ENCODE measurements at regions not wholly inside any gene's neighbourhood (a gene's known extent, or its start where the extent isn't known, plus 50 kb on each side); places are given as distances from the start of the nearest gene placed in this dataset.

DNA sequence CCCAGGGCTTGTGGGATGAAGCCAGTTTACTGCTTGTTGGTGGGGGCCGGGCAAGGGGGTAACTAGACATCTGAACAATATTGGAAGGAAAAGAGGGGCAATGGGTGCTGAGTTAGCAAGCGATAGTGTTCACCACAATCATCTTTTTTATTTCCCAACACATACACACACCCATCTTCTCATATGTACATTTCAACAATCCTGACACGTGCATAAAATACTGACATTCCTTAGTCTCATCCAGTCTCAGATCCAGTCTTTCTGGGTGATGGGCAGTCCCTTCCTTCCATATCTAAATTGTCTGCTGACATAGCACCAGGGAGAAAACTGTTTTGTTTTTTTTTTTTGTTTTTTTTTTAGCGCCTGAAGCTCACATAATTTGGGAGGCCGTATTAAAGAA lies 333.6 kb upstream of the TRPC7 start:
- Histone ChIP-seq H3K4me1 (no peaks in the 10 kb centered on the region), H3K36me3 (no peaks in the 10 kb centered on the region), H3K27ac (no peak overlapping the region), H3K4me3 (no peak overlapping the region), H3K27me3 (no peaks in the 10 kb centered on the region), H3K9me3 (no peaks in the 10 kb centered on the region), H3K9ac (ENCODE audit: low read depth in 2 of 2, low read length in 2 of 2) (no peak overlapping the region)
- no peak for TF ChIP-seq CTCF (IDR thresholded peaks at IDR 0.05)
- no peak for DNase-seq
- intact Hi-C loops (cut with DNase I) = no loop called here

DNA sequence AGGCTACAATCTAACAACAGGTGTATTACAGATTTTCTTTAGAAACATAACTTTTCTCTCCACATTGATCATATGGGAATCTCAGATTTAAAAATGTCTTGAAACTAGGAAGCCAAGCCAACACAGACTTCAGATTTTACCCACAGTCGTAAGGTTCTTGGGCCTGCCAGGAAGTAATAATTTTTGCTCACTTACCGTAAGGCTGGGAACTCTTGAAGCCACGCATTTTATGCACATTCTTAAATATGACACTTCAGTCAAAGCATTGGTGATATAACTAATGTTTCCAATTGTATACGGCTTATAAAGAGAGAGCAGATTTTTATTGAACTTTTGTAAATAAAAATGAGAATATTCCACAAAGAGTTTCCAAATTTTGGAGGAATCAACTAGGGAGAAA lies 328.9 kb upstream of the TRPC7 start:
- no peak overlapping the region for H3K27ac ChIP-seq
- no peaks in the 10 kb centered on the region for H3K36me3 ChIP-seq
- no peak overlapping the region for H3K9ac ChIP-seq (ENCODE audit: low read depth in 2 of 2, low read length in 2 of 2)
- no peak overlapping the region for H3K4me3 ChIP-seq
- TF ChIP-seq CTCF (IDR thresholded peaks at IDR 0.05) = no peak
- no peak for DNase-seq
- no peaks in the 10 kb centered on the region for H3K4me1 ChIP-seq
- intact Hi-C loops (cut with DNase I) = no loop called here
- no peaks in the 10 kb centered on the region for H3K9me3 ChIP-seq
- H3K27me3 ChIP-seq = no peaks in the 10 kb centered on the region

DNA sequence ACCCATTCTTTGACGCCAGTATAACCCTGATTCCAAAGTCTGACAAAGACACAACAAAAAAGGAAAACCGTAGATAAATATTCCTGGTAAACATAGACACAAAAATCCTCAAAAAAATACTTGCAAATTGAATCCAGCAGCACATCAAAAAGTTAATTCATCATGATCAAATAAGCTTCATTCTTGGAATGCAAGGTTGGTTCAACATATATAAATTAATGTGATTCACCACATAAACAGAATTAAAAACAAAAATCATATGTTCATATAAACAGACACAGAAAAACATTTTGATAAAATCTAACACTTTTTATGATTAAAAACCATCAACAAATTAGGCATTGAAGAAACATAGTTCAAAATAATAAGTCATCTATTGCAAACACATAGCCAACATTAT lies 324.2 kb upstream of the TRPC7 start:
- no peaks in the 10 kb centered on the region for H3K4me1 ChIP-seq
- TF ChIP-seq CTCF (IDR thresholded peaks at IDR 0.05) = no peak
- intact Hi-C loops (cut with DNase I) = no loop called here

GRCh38 chr5:136686192-136686872 lies 321.0 kb upstream of the TRPC7 start:
- no peak overlapping the region for H3K9ac ChIP-seq (ENCODE audit: low read depth in 2 of 2, low read length in 2 of 2)
- intact Hi-C loops (cut with DNase I) = no loop called here
- DNase-seq = no peak
- H3K27ac ChIP-seq = no peak overlapping the region
- H3K9me3 ChIP-seq = no peaks in the 10 kb centered on the region
- H3K4me3 ChIP-seq = no peak overlapping the region
- no peaks in the 10 kb centered on the region for H3K36me3 ChIP-seq
- no peaks in the 10 kb centered on the region for H3K4me1 ChIP-seq
- no peak for TF ChIP-seq CTCF (IDR thresholded peaks at IDR 0.05)
- no peaks in the 10 kb centered on the region for H3K27me3 ChIP-seq

More for the DNA sequence above, 324.2 kb upstream of the TRPC7 start:
- Histone ChIP-seq H3K9ac (ENCODE audit: low read depth in 2 of 2, low read length in 2 of 2) (no peak overlapping the region), H3K4me3 (no peak overlapping the region), H3K36me3 (no peaks in the 10 kb centered on the region), H3K27ac (no peak overlapping the region), H3K27me3 (no peaks in the 10 kb centered on the region), H3K9me3 (no peaks in the 10 kb centered on the region)
- DNase-seq = no peak

DNA sequence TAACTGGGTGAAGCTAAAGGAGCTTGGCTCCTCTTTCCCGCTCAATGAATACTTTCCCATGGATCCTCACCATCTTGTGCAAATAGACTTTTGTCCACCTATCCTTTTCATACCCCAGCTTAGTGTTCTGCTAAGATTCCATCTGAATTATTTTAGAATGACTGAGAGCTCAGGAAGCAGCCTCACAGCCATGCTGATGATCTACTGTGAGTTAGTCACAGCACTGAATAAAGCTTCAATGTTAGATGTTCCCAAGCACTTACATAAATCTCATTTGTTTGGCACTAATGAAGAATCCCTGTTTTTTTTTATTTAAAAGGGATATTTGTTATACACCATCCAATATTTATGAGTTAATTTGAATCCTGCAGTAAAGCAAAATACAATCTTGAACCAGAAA lies 317.6 kb upstream of the TRPC7 start:
- no peak for DNase-seq
- no peak for TF ChIP-seq CTCF (IDR thresholded peaks at IDR 0.05)
- intact Hi-C loops (cut with DNase I) = no loop called here

More for the DNA sequence above, 317.6 kb upstream of the TRPC7 start:
- no peaks in the 10 kb centered on the region for H3K9me3 ChIP-seq
- no peaks in the 10 kb centered on the region for H3K36me3 ChIP-seq
- H3K4me1 ChIP-seq = no peaks in the 10 kb centered on the region
- no peak overlapping the region for H3K4me3 ChIP-seq
- no peaks in the 10 kb centered on the region for H3K27me3 ChIP-seq
- H3K27ac ChIP-seq = no peak overlapping the region
- no peak overlapping the region for H3K9ac ChIP-seq (ENCODE audit: low read depth in 2 of 2, low read length in 2 of 2)

Data from colonic mucosa (tissue), 4 donors.